Prostate gland (tissue), 2 donors: ENCODE measurements at regions not wholly inside any gene's neighbourhood (a gene's known extent, or its start where the extent isn't known, plus 50 kb on each side); places are given as distances from the start of the nearest gene placed in this dataset.

ENCODE experiments used
- POLR2A ChIP-seq: fragments of 450-650 bp; IDR thresholded peaks from one replicate; pipeline ENCODE4 v1.6.1; 2016; ENCODE audit warnings: antibody characterized with exemption, mild to moderate bottlenecking
- TF ChIP-seq, protein P1 (sequence below), 4 experiments: fragments of 200-600 bp in 2 of 4; fragments of 450-650 bp in 2 of 4; sonication (generic) in 2 of 4; IDR thresholded peaks; 1 replicate in 3 of 4; 2 replicates in 1 of 4; pipeline ENCODE4 v1.5.1; 2016 to 2019; ENCODE audit warnings: antibody characterized with exemption in 4 of 4, mild to moderate bottlenecking in 2 of 4, moderate library complexity in 2 of 4

DNA sequence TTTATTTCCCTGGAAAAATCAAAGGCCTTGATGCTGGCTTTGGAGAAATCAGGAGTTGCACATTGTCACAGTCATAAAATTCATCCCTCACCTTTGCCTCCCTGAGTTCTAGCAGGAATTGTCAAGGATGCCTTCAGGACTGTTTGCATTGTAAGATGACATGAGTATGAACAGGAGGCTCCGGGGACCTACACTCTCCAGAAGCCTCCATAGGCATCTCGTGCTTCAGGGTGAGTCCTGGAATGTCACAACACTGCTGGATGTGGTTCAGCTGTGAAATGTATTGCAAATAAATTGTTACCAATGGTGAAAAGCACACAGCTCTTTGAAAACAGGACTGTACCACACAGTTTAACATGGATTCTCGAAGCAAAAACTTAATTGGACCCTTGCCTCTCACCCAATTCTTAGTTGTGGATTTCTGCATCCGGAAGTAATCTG, 535.4 kb upstream of the C16orf82 start:
- TF ChIP-seq, protein P1, sequence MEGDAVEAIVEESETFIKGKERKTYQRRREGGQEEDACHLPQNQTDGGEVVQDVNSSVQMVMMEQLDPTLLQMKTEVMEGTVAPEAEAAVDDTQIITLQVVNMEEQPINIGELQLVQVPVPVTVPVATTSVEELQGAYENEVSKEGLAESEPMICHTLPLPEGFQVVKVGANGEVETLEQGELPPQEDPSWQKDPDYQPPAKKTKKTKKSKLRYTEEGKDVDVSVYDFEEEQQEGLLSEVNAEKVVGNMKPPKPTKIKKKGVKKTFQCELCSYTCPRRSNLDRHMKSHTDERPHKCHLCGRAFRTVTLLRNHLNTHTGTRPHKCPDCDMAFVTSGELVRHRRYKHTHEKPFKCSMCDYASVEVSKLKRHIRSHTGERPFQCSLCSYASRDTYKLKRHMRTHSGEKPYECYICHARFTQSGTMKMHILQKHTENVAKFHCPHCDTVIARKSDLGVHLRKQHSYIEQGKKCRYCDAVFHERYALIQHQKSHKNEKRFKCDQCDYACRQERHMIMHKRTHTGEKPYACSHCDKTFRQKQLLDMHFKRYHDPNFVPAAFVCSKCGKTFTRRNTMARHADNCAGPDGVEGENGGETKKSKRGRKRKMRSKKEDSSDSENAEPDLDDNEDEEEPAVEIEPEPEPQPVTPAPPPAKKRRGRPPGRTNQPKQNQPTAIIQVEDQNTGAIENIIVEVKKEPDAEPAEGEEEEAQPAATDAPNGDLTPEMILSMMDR (IDR thresholded peaks at IDR 0.05), result no peak
- TF ChIP-seq POLR2A, result no peak
